B cell (primary cell): ENCODE measurements at regions not wholly inside any gene's neighbourhood (a gene's known extent, or its start where the extent isn't known, plus 50 kb on each side); places are given as distances from the start of the nearest gene placed in this dataset.

ENCODE experiments used
- ATAC-seq: fragments of 200-7000 bp; cut with Tn5 transposase; one replicate; pipeline ENCODE4 v1.10.0; 2021; ENCODE audit warnings: low read depth, mild to moderate bottlenecking, moderate number of reproducible peaks, moderate library complexity
- CTCF ChIA-PET: fragments of 350-600 bp; sonication (Branson Sonifier 250); formaldehyde crosslinking; loops from one replicate; lab custom pipeline; 2021; ENCODE audit warnings: antibody characterized with exemption, inconsistent platforms; lab: Charles Lee
- POLR2A ChIA-PET: fragments of 350-600 bp; sonication (Branson Sonifier 250); formaldehyde crosslinking; loops from one replicate; lab custom pipeline; 2021; ENCODE audit warnings: antibody characterized with exemption; lab: Charles Lee
- DNase-seq: peaks from one replicate; pipeline ENCODE4 v3.0.0; 2013
- H2AFZ ChIP-seq: 2 replicates; pipeline ENCODE4 v1.6.1; 2012; ENCODE audit warnings: mild to moderate bottlenecking, low read depth, low read length; ENCODE audit not compliant: insufficient read depth, poor library complexity, severe bottlenecking
- H3K27ac ChIP-seq, 2 donors: 1 replicate in 1 of 2; 2 replicates in 1 of 2; pipeline ENCODE4 v1.5.1; 2012 to 2013; ENCODE audit warnings: low read length in 2 of 2, mild to moderate bottlenecking in 2 of 2, moderate library complexity in 1 of 2
- H3K27me3 ChIP-seq, 4 experiments: fragments of 200-600 bp in 1 of 4; sonication (generic) in 1 of 4; replicated peaks in 1 of 4; 1 replicate in 2 of 4; 2 replicates in 2 of 4; pipeline versions ENCODE4 v1.6.1 to v1.7.0; 2013 to 2016; ENCODE audit warnings: low read length in 3 of 4, mild to moderate bottlenecking in 2 of 4, mixed read lengths in 1 of 4, moderate library complexity in 1 of 4; ENCODE audit not compliant: insufficient read depth in 4 of 4, control insufficient read depth in 3 of 4; ENCODE audit errors: control extremely low read depth in 1 of 4
- H3K36me3 ChIP-seq, 2 experiments: replicated peaks in 1 of 2; 1 replicate in 1 of 2; 2 replicates in 1 of 2; pipeline versions ENCODE4 v1.6.1 to v1.7.1; 2013; ENCODE audit warnings: low read length in 1 of 2; ENCODE audit not compliant: insufficient read depth in 2 of 2, control insufficient read depth in 1 of 2; ENCODE audit errors: control extremely low read depth in 1 of 2, extremely low read depth in 1 of 2
- H3K4me1 ChIP-seq, 2 donors: fragments of 200-600 bp in 1 of 2; sonication (generic) in 1 of 2; 1 replicate in 1 of 2; 2 replicates in 1 of 2; pipeline versions ENCODE4 v1.5.1 to v1.6.1; 2013 to 2017; ENCODE audit warnings: low read length in 2 of 2; ENCODE audit not compliant: control insufficient read depth in 2 of 2, insufficient read depth in 2 of 2
- H3K4me2 ChIP-seq: replicated peaks from 2 replicates; pipeline ENCODE3; 2012; ENCODE audit warnings: mild to moderate bottlenecking, low read depth, low read length; ENCODE audit not compliant: poor library complexity, severe bottlenecking
- H3K4me3 ChIP-seq, 5 experiments: fragments of 200-600 bp in 1 of 5; sonication (generic) in 1 of 5; 1 replicate in 3 of 5; 2 replicates in 2 of 5; pipeline versions ENCODE4 v1.5.1 to v1.7.0; 2011 to 2016; ENCODE audit warnings: low read length in 4 of 5, mild to moderate bottlenecking in 4 of 5, low read depth in 2 of 5, control low read depth in 1 of 5, moderate library complexity in 1 of 5; ENCODE audit not compliant: insufficient read depth in 1 of 5; ENCODE audit errors: control extremely low read depth in 1 of 5, extremely low read depth in 1 of 5
- H3K79me2 ChIP-seq: fragments of 200-600 bp; sonication (generic); one replicate; pipeline ENCODE4 v1.6.0; 2016; ENCODE audit warnings: low read length; ENCODE audit not compliant: control insufficient read depth, insufficient read depth
- H3K9ac ChIP-seq: fragments of 200-600 bp; sonication (generic); 2 replicates; pipeline ENCODE4 v1.6.1; 2017; ENCODE audit warnings: mild to moderate bottlenecking, low read length, moderate library complexity
- H3K9me3 ChIP-seq, 3 donors: one replicate each; pipeline versions ENCODE4 v1.6.1 to v1.7.1; 2013; ENCODE audit warnings: low read length in 2 of 3; ENCODE audit not compliant: control insufficient read depth in 2 of 3, insufficient read depth in 1 of 3; ENCODE audit errors: control extremely low read depth in 1 of 3
- H4K20me1 ChIP-seq: 2 replicates; pipeline ENCODE4 v1.6.0; 2012; ENCODE audit warnings: mild to moderate bottlenecking, low read length; ENCODE audit not compliant: insufficient read depth, control insufficient read depth, poor library complexity, severe bottlenecking
- H3K27ac Mint-ChIP-seq: one replicate; pipeline ENCODE4 v1.8.0; 2021; ENCODE audit warnings: mixed read lengths
- H3K27me3 Mint-ChIP-seq: one replicate; pipeline ENCODE4 v1.8.0; 2021; ENCODE audit warnings: mixed read lengths
- H3K4me1 Mint-ChIP-seq: one replicate; pipeline ENCODE4 v1.8.0; 2021; ENCODE audit warnings: mixed read lengths
- H3K4me3 Mint-ChIP-seq: one replicate; pipeline ENCODE4 v1.8.0; 2021; ENCODE audit warnings: mixed read lengths
- H3K9me3 Mint-ChIP-seq: one replicate; pipeline ENCODE4 v1.8.0; 2022; ENCODE audit warnings: mixed read lengths; ENCODE audit not compliant: insufficient read depth
- CTCF ChIP-seq: fragments of 200-600 bp; IDR thresholded peaks from one replicate; pipeline ENCODE4 v1.8.0; 2022; ENCODE audit warnings: antibody characterized with exemption, mild to moderate bottlenecking
- EZH2 ChIP-seq: IDR thresholded peaks from 2 replicates; pipeline ENCODE4 v1.6.1; 2012; ENCODE audit warnings: borderline replicate concordance, low read depth, mild to moderate bottlenecking, moderate library complexity, low read length; ENCODE audit not compliant: insufficient read depth, poor library complexity, severe bottlenecking
- WGBS: methylation state at CpG from one replicate; pipeline ENCODE4 v1.1.5; 2013; ENCODE audit warnings: missing lambda C conversion rate; ENCODE audit not compliant: insufficient coverage; 5-methylcytosine and 5-hydroxymethylcytosine counted together
- intact Hi-C: fragments of 100-400 bp; cut with micrococcal nuclease; formaldehyde crosslinking; loops from one replicate; pipeline ENCODE4 v1.10.0; 2022

- H3K27ac Mint-ChIP-seq, result no peak overlapping the region
- no peaks in the 10 kb centered on the region for H3K79me2 ChIP-seq
- H4K20me1 ChIP-seq, result no peaks in the 10 kb centered on the region
- H3K27ac ChIP-seq, result no peak overlapping the region
- H3K9ac ChIP-seq, result no peak overlapping the region
- H3K27me3 ChIP-seq, result no peaks in the 10 kb centered on the region
- ChIA-PET CTCF (no interaction called here), POLR2A (no interaction called here)
- H3K4me1 ChIP-seq, result no peaks in the 10 kb centered on the region
- H3K27me3 Mint-ChIP-seq, result no peaks in the 10 kb centered on the region
- no peaks in the 10 kb centered on the region for H3K36me3 ChIP-seq
- H3K4me3 Mint-ChIP-seq, result no peak overlapping the region
- H3K4me3 ChIP-seq, result no peak overlapping the region
- no peak overlapping the region for H2AFZ ChIP-seq
- DNase-seq (no peak), ATAC-seq (no peak)
- intact Hi-C loops, result no loop called here
- H3K9me3 ChIP-seq, result peaks cover 0 to 2% (median 0%) of the 10 kb centered on the region in 3 donors
- TF ChIP-seq CTCF (no peak), EZH2 (no peak)
- no peaks in the 10 kb centered on the region for H3K4me1 Mint-ChIP-seq
- H3K9me3 Mint-ChIP-seq, result peaks cover 7% of the 10 kb centered on the region
- H3K4me2 ChIP-seq, result no peak overlapping the region
Measured at GRCh38 chr4:167774646-167775045, 317.7 kb upstream of the ANXA10 start.

- no peaks in the 10 kb centered on the region for H3K27me3 ChIP-seq
- no peak overlapping the region for H3K9ac ChIP-seq
- intact Hi-C loops, result no loop called here
- H4K20me1 ChIP-seq, result no peaks in the 10 kb centered on the region
- H3K9me3 ChIP-seq, result no peaks in the 10 kb centered on the region
- DNase-seq, result no peak
- no peak overlapping the region for H3K27ac Mint-ChIP-seq
- H3K4me1 Mint-ChIP-seq, result no peaks in the 10 kb centered on the region
- WGBS, result 57% methylated on average over 1 of the region's 3 CpGs
- ChIA-PET POLR2A (no interaction called here), CTCF (no interaction called here)
- peaks cover 4% of the 10 kb centered on the region for H3K9me3 Mint-ChIP-seq
- no peaks in the 10 kb centered on the region for H3K27me3 Mint-ChIP-seq
- H3K36me3 ChIP-seq, result no peaks in the 10 kb centered on the region
- no peak overlapping the region for H2AFZ ChIP-seq
- H3K4me3 ChIP-seq, result no peak overlapping the region
- TF ChIP-seq EZH2 (no peak), CTCF (no peak)
- no peaks in the 10 kb centered on the region for H3K4me1 ChIP-seq
- no peak for ATAC-seq
- no peak overlapping the region for H3K4me3 Mint-ChIP-seq
- no peak overlapping the region for H3K4me2 ChIP-seq
- no peak overlapping the region for H3K27ac ChIP-seq
- H3K79me2 ChIP-seq, result no peaks in the 10 kb centered on the region
Measured at GRCh38 chr4:167775375-167775774, 317.0 kb upstream of the ANXA10 start.
